ENCODE measurements at regions not wholly inside any gene's neighbourhood (a gene's known extent, or its start where the extent isn't known, plus 50 kb on each side); places are given as distances from the start of the nearest gene placed in this dataset.
"Not testable (repeated sequence)": the region's sequence is repeated elsewhere in the genome, so short reads cannot be mapped to it uniquely, and the experiment has no call there.

DNA sequence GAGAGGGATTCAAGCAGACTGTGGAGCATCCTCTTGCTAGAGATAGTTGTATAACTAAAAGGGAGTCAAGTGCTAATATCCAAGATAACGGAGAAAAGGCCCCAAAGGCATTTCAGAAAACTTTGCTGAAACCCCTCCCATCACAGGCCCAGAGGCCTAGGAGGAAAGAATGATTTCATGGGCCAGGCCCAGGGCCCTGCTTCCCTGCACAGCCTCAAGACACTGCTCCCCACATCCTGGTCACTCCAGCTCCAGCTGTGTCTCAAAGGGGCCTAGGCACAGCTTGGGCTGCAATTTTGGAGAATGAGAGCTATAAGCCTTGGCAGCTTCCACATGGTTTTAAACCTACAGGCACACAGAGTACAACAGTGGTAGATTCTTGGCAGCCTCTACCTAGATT lies 85.6 kb downstream of the OR13A1 start:
- peaks cover 22% of the 10 kb centered on the region for H3K27me3 ChIP-seq (replicated peaks; ENCODE audit: control insufficient read depth, insufficient read depth, low read length)
- H3K36me3 ChIP-seq (ENCODE audit: control insufficient read depth, insufficient read depth, low read length, severe bottlenecking), result no peaks in the 10 kb centered on the region
- H3K9me3 ChIP-seq (ENCODE audit: control insufficient read depth, low read length), result peaks cover 10% of the 10 kb centered on the region
- H3K4me3 ChIP-seq (ENCODE audit: low read length), result no peak overlapping the region
- H3K4me1 ChIP-seq (ENCODE audit: control insufficient read depth, insufficient read depth, low read length), result no peaks in the 10 kb centered on the region
- DNase-seq (ENCODE audit: low read depth), result no peak
- H3K9ac ChIP-seq (ENCODE audit: low read length), result no peak overlapping the region

DNA sequence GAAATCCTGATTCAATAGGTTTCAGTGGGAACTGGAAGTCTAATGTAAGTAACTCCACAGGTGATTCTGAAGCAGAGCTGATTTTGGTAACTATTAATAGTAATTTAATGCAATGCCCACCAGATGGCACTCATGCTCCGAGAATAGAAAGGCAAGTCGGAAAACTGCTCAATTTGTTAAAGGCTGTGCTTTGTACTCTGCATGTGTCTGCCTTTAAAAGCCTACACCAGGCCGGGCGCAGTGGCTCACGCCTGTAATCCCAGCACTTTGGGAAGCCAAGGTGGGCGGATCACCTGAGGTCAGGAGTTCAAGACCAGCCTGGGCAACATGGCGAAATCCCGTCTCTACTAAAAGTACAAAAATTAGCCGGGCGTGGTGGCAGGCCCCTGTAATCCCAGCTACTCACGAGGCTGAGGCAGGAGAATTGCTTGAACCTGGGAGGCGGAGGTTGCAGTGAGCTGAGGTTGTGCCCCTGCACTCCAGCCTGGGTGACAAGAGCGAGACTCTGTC lies 80.1 kb downstream of the OR13A1 start:
- H3K4me1 ChIP-seq (ENCODE audit: control insufficient read depth, insufficient read depth, low read length); H3K4me3 ChIP-seq (ENCODE audit: low read length); H3K9ac ChIP-seq (ENCODE audit: low read length); H3K36me3 ChIP-seq (ENCODE audit: control insufficient read depth, insufficient read depth, low read length, severe bottlenecking); H3K9me3 ChIP-seq (ENCODE audit: control insufficient read depth, low read length): not testable (repeated sequence)
- peak; percentile 87 for DNase-seq (ENCODE audit: low read depth)
- H3K27me3 ChIP-seq (replicated peaks; ENCODE audit: control insufficient read depth, insufficient read depth, low read length), result peaks cover 13% of the 10 kb centered on the region

DNA sequence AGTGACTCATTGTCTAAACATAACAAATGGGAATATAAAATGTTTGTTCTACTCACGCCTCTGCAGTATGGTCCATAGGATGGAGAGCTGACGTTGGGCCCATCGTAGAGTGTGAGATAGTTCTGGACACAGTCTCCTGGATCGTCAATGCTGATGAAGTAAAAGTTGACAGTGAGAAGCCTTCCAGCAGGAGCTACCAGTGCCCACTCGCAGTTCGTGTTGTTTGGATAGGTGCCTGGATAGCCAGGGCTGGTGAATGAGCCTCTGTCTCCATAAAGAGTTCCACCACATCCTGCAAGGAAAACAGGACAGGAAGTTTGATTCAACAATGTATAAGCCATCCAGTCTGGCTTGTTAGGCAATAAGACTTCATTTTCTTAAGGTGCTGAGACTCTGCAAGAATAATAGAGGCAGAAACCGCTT lies 79.6 kb downstream of the OR13A1 start:
- Histone ChIP-seq H3K36me3 (ENCODE audit: control insufficient read depth, insufficient read depth, low read length, severe bottlenecking) (no peaks in the 10 kb centered on the region), H3K27me3 (replicated peaks; ENCODE audit: control insufficient read depth, insufficient read depth, low read length) (peaks cover 18% of the 10 kb centered on the region), H3K9ac (ENCODE audit: low read length) (no peak overlapping the region), H3K4me3 (ENCODE audit: low read length) (no peak overlapping the region), H3K4me1 (ENCODE audit: control insufficient read depth, insufficient read depth, low read length) (no peaks in the 10 kb centered on the region), H3K9me3 (ENCODE audit: control insufficient read depth, low read length) (no peaks in the 10 kb centered on the region)
- DNase-seq (ENCODE audit: low read depth), result no peak

DNA sequence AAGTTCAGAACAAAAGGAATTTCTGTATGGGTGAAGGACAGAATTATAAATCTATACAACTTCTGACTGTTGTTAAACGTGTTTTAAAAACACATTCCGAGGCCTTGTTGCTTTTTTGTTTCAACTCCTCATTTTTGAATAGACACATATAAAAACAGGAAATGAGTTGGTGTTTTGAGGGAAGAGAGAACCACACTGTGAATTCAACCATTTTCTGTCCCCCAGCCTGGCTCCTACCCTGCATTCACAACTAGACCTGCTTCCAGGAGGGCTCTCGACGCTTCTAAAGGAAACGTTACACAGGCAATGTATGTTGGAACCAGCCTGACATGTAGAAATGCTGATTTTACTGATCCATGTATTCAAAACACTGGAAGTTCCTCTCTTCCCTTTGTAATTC lies 76.5 kb downstream of the OR13A1 start:
- Histone ChIP-seq H3K36me3 (ENCODE audit: control insufficient read depth, insufficient read depth, low read length, severe bottlenecking) (no peaks in the 10 kb centered on the region), H3K4me1 (ENCODE audit: control insufficient read depth, insufficient read depth, low read length) (peaks cover 7% of the 10 kb centered on the region), H3K9me3 (ENCODE audit: control insufficient read depth, low read length) (peaks cover 8% of the 10 kb centered on the region), H3K4me3 (ENCODE audit: low read length) (no peak overlapping the region), H3K9ac (ENCODE audit: low read length) (no peak overlapping the region), H3K27me3 (replicated peaks; ENCODE audit: control insufficient read depth, insufficient read depth, low read length) (peaks cover 23% of the 10 kb centered on the region)
- no peak for DNase-seq (ENCODE audit: low read depth)

DNA sequence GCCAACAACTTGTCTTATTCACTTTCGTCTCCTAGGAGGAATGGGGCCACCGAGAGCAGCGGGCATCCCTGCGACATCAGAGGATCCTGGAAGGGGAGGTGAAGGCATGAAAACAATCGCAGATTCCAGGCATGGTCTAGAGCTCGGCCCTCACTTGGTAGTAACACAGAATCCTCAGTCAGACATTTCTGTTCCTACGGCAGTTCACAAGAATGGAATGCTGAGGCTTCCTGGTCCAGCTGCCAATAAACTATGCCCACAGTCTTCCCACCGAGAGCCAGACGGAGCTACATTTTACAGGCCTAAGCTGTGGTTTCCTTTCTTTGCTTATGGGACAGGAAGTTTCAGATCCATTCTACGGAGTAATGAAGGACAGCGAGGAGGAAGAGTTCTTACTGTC lies 75.8 kb downstream of the OR13A1 start:
- no peaks in the 10 kb centered on the region for H3K36me3 ChIP-seq (ENCODE audit: control insufficient read depth, insufficient read depth, low read length, severe bottlenecking)
- H3K9ac ChIP-seq (ENCODE audit: low read length), result no peak overlapping the region
- peaks cover 7% of the 10 kb centered on the region for H3K4me1 ChIP-seq (ENCODE audit: control insufficient read depth, insufficient read depth, low read length)
- no peak for DNase-seq (ENCODE audit: low read depth)
- H3K27me3 ChIP-seq (replicated peaks; ENCODE audit: control insufficient read depth, insufficient read depth, low read length), result peaks cover 26% of the 10 kb centered on the region
- H3K9me3 ChIP-seq (ENCODE audit: control insufficient read depth, low read length), result peaks cover 8% of the 10 kb centered on the region
- no peak overlapping the region for H3K4me3 ChIP-seq (ENCODE audit: low read length)

DNA sequence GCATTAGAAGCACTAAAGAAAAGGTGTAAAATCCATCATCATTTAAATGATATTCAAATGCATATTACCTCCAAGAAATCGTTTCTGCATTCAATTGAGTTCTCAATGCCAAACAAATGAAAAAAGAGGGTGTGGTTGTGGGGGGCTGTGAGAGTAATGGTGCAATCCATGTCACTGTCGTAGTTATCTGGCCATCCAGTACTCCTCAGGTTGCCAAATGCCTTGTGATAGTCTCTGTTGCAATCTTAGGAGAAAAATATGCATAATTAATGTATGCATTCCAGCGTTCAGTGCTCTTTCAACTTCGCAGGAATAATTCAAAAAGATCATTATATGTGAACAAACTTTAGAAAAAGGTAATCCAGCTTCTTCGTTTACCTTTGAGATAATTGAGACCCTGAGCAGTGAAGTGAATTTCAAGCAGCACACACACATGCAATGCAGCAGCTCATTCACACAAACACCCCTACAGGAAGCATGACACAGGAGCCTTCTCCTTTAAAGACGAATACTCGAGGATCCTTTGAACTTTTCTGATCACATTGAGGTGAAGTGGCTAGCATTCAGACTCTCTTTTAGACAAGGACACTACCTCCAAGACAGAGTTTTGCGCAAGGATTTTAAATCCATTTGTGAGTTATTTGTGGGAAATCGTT lies 73.4 kb downstream of the OR13A1 start:
- peaks cover 8% of the 10 kb centered on the region for H3K9me3 ChIP-seq (ENCODE audit: control insufficient read depth, low read length)
- H3K27me3 ChIP-seq (replicated peaks; ENCODE audit: control insufficient read depth, insufficient read depth, low read length), result peaks cover 32% of the 10 kb centered on the region
- no peak overlapping the region for H3K4me3 ChIP-seq (ENCODE audit: low read length)
- H3K4me1 ChIP-seq (ENCODE audit: control insufficient read depth, insufficient read depth, low read length), result peaks cover 7% of the 10 kb centered on the region
- H3K36me3 ChIP-seq (ENCODE audit: control insufficient read depth, insufficient read depth, low read length, severe bottlenecking), result no peaks in the 10 kb centered on the region
- no peak overlapping the region for H3K9ac ChIP-seq (ENCODE audit: low read length)
- DNase-seq (ENCODE audit: low read depth), result peak; percentile 4

DNA sequence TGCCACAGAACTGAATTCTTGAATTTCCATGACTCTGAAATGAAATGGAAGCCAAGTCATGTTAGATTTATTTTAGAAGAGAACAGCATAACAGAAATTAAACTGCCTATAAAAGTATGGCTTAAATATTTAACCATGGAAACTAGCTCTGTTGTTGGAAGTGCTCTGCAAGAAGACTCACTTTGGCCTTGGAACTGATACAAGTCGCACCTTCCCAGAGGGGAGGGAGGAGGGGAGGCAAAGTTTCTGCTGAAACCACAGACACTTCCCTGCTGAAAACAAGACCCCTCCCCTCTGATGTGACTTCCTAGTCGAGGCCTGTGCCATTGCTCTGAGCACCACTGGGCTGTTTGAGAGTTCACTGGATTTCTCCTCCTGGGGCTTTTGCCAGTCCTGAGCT lies 72.1 kb downstream of the OR13A1 start:
- Histone ChIP-seq H3K9me3 (ENCODE audit: control insufficient read depth, low read length) (peaks cover 8% of the 10 kb centered on the region), H3K36me3 (ENCODE audit: control insufficient read depth, insufficient read depth, low read length, severe bottlenecking) (no peaks in the 10 kb centered on the region), H3K4me3 (ENCODE audit: low read length) (no peak overlapping the region), H3K4me1 (ENCODE audit: control insufficient read depth, insufficient read depth, low read length) (peaks cover 7% of the 10 kb centered on the region), H3K9ac (ENCODE audit: low read length) (no peak overlapping the region), H3K27me3 (replicated peaks; ENCODE audit: control insufficient read depth, insufficient read depth, low read length) (peaks cover 38% of the 10 kb centered on the region)
- DNase-seq (ENCODE audit: low read depth), result no peak

DNA sequence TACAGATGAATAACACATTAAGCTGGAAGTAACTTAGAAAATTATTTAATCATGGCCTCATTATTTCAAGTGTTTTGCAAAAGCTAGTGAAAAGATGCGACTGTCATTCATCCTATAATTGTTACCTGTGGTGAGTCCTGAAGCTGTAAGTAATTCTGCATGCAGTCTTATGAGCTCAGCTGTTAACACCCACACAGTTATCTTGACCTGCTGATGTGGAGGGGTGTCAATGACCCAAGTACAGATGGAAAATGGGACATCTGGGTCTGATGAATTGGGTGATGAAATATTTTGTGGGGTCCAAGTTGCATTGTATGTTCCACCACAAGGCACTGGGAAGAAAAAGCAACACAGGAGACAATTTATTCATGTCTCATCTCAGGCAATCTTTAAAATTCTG lies 68.9 kb downstream of the OR13A1 start:
- DNase-seq (ENCODE audit: low read depth), result no peak
- Histone ChIP-seq H3K9ac (ENCODE audit: low read length) (no peak overlapping the region), H3K27me3 (replicated peaks; ENCODE audit: control insufficient read depth, insufficient read depth, low read length) (peaks cover 17% of the 10 kb centered on the region), H3K36me3 (ENCODE audit: control insufficient read depth, insufficient read depth, low read length, severe bottlenecking) (no peaks in the 10 kb centered on the region), H3K4me3 (ENCODE audit: low read length) (no peak overlapping the region), H3K9me3 (ENCODE audit: control insufficient read depth, low read length) (peaks cover 8% of the 10 kb centered on the region), H3K4me1 (ENCODE audit: control insufficient read depth, insufficient read depth, low read length) (peaks cover 7% of the 10 kb centered on the region)

DNA sequence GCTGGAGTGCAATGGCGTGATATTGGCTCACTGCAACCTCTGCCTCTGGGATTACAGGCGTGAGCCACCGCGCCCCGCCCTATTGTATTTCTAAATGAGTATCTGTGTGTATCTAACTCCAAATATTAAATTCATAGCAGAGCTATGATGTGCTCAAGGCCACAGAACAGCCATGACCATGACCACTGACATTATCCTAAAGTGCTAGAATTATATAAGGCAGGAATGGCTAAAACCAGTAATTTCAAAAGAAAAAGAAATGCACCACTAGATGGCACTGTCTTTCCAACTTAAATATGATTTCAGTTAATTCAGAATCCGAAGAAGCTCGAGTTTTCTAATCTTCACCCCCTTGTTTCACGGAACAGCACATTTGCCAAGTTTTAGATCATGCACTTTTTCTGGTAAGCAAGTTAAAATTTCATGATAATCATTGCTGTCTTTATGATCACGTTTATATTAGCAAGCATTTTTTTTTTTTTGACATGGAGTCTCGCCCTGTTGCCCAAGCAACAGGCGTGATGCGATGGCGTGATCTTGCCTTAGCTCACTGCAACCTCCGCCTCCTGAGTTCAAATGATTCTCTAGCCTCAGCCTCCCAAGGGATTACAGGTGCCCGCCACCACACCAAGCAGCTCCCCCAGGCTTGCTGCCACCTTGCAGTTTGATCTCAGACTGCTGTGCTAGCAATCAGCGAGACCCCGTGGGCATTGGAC lies 65.3 kb downstream of the OR13A1 start:
- Histone ChIP-seq H3K27me3 (replicated peaks; ENCODE audit: control insufficient read depth, insufficient read depth, low read length) (peaks cover 10% of the 10 kb centered on the region), H3K36me3 (ENCODE audit: control insufficient read depth, insufficient read depth, low read length, severe bottlenecking) (no peaks in the 10 kb centered on the region), H3K9ac (ENCODE audit: low read length) (no peak overlapping the region), H3K4me1 (ENCODE audit: control insufficient read depth, insufficient read depth, low read length) (no peaks in the 10 kb centered on the region), H3K4me3 (ENCODE audit: low read length) (peak overlapping the region; percentile 50), H3K9me3 (ENCODE audit: control insufficient read depth, low read length) (no peaks in the 10 kb centered on the region)
- DNase-seq (ENCODE audit: low read depth), result peak; percentile 91

DNA sequence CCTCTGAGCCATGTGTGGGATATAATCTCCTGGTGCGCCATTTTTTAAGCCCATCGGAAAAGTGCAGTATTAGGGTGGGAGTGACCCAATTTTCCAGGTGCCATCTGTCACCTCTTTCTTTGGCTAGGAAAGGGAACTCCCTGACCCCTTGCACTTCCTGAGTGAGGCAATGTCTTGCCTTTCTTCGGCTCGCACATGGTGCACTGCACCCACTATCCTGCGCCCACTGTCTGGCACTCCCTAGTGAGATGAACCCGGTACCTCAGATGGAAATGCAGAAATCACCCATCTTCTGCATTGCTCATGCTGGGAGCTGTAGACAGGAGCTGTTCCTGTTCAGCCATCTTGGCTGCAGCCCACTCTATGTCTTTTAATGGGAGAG lies 64.7 kb downstream of the OR13A1 start:
- H3K9ac ChIP-seq (ENCODE audit: low read length); H3K4me1 ChIP-seq (ENCODE audit: control insufficient read depth, insufficient read depth, low read length); H3K4me3 ChIP-seq (ENCODE audit: low read length); H3K27me3 ChIP-seq (replicated peaks; ENCODE audit: control insufficient read depth, insufficient read depth, low read length); H3K36me3 ChIP-seq (ENCODE audit: control insufficient read depth, insufficient read depth, low read length, severe bottlenecking); H3K9me3 ChIP-seq (ENCODE audit: control insufficient read depth, low read length); DNase-seq (ENCODE audit: low read depth): not testable (repeated sequence)

Data from adipocyte (in vitro differentiated cells).